ENCODE measurements at regions not wholly inside any gene's neighbourhood (a gene's known extent, or its start where the extent isn't known, plus 50 kb on each side); places are given as distances from the start of the nearest gene placed in this dataset.
"Not testable (repeated sequence)": the region's sequence is repeated elsewhere in the genome, so short reads cannot be mapped to it uniquely, and the experiment has no call there.

- Histone ChIP-seq H3K27me3 (ENCODE audit: insufficient read depth, low read length) (no peaks in the 10 kb centered on the region), H3K36me3 (ENCODE audit: insufficient read depth, low read length) (no peaks in the 10 kb centered on the region), H3K79me2 (ENCODE audit: control insufficient read depth, insufficient read depth, low read length, unreplicated experiment) (no peaks in the 10 kb centered on the region), H3K4me3 (ENCODE audit: low read depth, low read length) (no peak overlapping the region), H3K4me1 (ENCODE audit: control insufficient read depth, insufficient read depth, low read length, unreplicated experiment) (no peaks in the 10 kb centered on the region), H3K27ac (ENCODE audit: low read depth, low read length) (no peak overlapping the region), H2AFZ (ENCODE audit: low read length, unreplicated experiment) (no peak overlapping the region)
Measured at GRCh38 chrY:12492218-12492617, 208.8 kb upstream of the USP9Y start.

GRCh38 chrY:12496007-12496406, 205.0 kb upstream of the USP9Y start:
- Histone ChIP-seq H3K27ac (ENCODE audit: low read depth, low read length) (no peak overlapping the region), H2AFZ (ENCODE audit: low read length, unreplicated experiment) (no peak overlapping the region), H3K4me1 (ENCODE audit: control insufficient read depth, insufficient read depth, low read length, unreplicated experiment) (no peaks in the 10 kb centered on the region), H3K79me2 (ENCODE audit: control insufficient read depth, insufficient read depth, low read length, unreplicated experiment) (no peaks in the 10 kb centered on the region), H3K4me3 (ENCODE audit: low read depth, low read length) (no peak overlapping the region), H3K36me3 (ENCODE audit: insufficient read depth, low read length) (no peaks in the 10 kb centered on the region), H3K27me3 (ENCODE audit: insufficient read depth, low read length) (no peaks in the 10 kb centered on the region)

GRCh38 chrY:12500096-12500495, 200.9 kb upstream of the USP9Y start:
- Histone ChIP-seq H3K27ac (ENCODE audit: low read depth, low read length) (no peak overlapping the region), H3K36me3 (ENCODE audit: insufficient read depth, low read length) (no peaks in the 10 kb centered on the region), H2AFZ (ENCODE audit: low read length, unreplicated experiment) (no peak overlapping the region), H3K79me2 (ENCODE audit: control insufficient read depth, insufficient read depth, low read length, unreplicated experiment) (no peaks in the 10 kb centered on the region), H3K4me1 (ENCODE audit: control insufficient read depth, insufficient read depth, low read length, unreplicated experiment) (no peaks in the 10 kb centered on the region), H3K27me3 (ENCODE audit: insufficient read depth, low read length) (no peaks in the 10 kb centered on the region), H3K4me3 (ENCODE audit: low read depth, low read length) (no peak overlapping the region)

GRCh38 chrY:12504028-12504427, 197.0 kb upstream of the USP9Y start:
- not testable (repeated sequence) for H3K4me3 ChIP-seq (ENCODE audit: low read depth, low read length); H3K4me1 ChIP-seq (ENCODE audit: control insufficient read depth, insufficient read depth, low read length, unreplicated experiment); H3K27me3 ChIP-seq (ENCODE audit: insufficient read depth, low read length); H3K36me3 ChIP-seq (ENCODE audit: insufficient read depth, low read length); H2AFZ ChIP-seq (ENCODE audit: low read length, unreplicated experiment); H3K79me2 ChIP-seq (ENCODE audit: control insufficient read depth, insufficient read depth, low read length, unreplicated experiment); H3K27ac ChIP-seq (ENCODE audit: low read depth, low read length)

GRCh38 chrY:12517338-12517737, 183.7 kb upstream of the USP9Y start:
- Histone ChIP-seq H3K36me3 (ENCODE audit: insufficient read depth, low read length) (no peaks in the 10 kb centered on the region), H3K27me3 (ENCODE audit: insufficient read depth, low read length) (no peaks in the 10 kb centered on the region), H3K27ac (ENCODE audit: low read depth, low read length) (no peak overlapping the region), H3K79me2 (ENCODE audit: control insufficient read depth, insufficient read depth, low read length, unreplicated experiment) (no peaks in the 10 kb centered on the region), H2AFZ (ENCODE audit: low read length, unreplicated experiment) (no peak overlapping the region), H3K4me1 (ENCODE audit: control insufficient read depth, insufficient read depth, low read length, unreplicated experiment) (no peaks in the 10 kb centered on the region), H3K4me3 (ENCODE audit: low read depth, low read length) (no peak overlapping the region)

- no peaks in the 10 kb centered on the region for H3K4me1 ChIP-seq (ENCODE audit: control insufficient read depth, insufficient read depth, low read length, unreplicated experiment)
- no peak overlapping the region for H3K4me3 ChIP-seq (ENCODE audit: low read depth, low read length)
- no peak overlapping the region for H3K27ac ChIP-seq (ENCODE audit: low read depth, low read length)
- no peaks in the 10 kb centered on the region for H3K27me3 ChIP-seq (ENCODE audit: insufficient read depth, low read length)
- H3K36me3 ChIP-seq (ENCODE audit: insufficient read depth, low read length): no peaks in the 10 kb centered on the region
- H2AFZ ChIP-seq (ENCODE audit: low read length, unreplicated experiment): no peak overlapping the region
- H3K79me2 ChIP-seq (ENCODE audit: control insufficient read depth, insufficient read depth, low read length, unreplicated experiment): no peaks in the 10 kb centered on the region
Measured at GRCh38 chrY:12525206-12525605, 175.8 kb upstream of the USP9Y start.

- no peak overlapping the region for H3K27ac ChIP-seq (ENCODE audit: low read depth, low read length)
- H3K4me3 ChIP-seq (ENCODE audit: low read depth, low read length): no peak overlapping the region
- no peaks in the 10 kb centered on the region for H3K27me3 ChIP-seq (ENCODE audit: insufficient read depth, low read length)
- H3K79me2 ChIP-seq (ENCODE audit: control insufficient read depth, insufficient read depth, low read length, unreplicated experiment): no peaks in the 10 kb centered on the region
- H3K4me1 ChIP-seq (ENCODE audit: control insufficient read depth, insufficient read depth, low read length, unreplicated experiment): no peaks in the 10 kb centered on the region
- no peak overlapping the region for H2AFZ ChIP-seq (ENCODE audit: low read length, unreplicated experiment)
- H3K36me3 ChIP-seq (ENCODE audit: insufficient read depth, low read length): no peaks in the 10 kb centered on the region
Measured at GRCh38 chrY:12526362-12527063, 174.5 kb upstream of the USP9Y start.

GRCh38 chrY:12537226-12537854, 163.7 kb upstream of the USP9Y start:
- no peak overlapping the region for H3K27ac ChIP-seq (ENCODE audit: low read depth, low read length)
- no peak overlapping the region for H2AFZ ChIP-seq (ENCODE audit: low read length, unreplicated experiment)
- H3K4me3 ChIP-seq (ENCODE audit: low read depth, low read length): peak overlapping the region; percentile 62

GRCh38 chrY:12546746-12547420, 154.1 kb upstream of the USP9Y start:
- no peak overlapping the region for H3K4me3 ChIP-seq (ENCODE audit: low read depth, low read length)
- no peak overlapping the region for H2AFZ ChIP-seq (ENCODE audit: low read length, unreplicated experiment)
- H3K27ac ChIP-seq (ENCODE audit: low read depth, low read length): no peak overlapping the region
- H3K4me1 ChIP-seq (ENCODE audit: control insufficient read depth, insufficient read depth, low read length, unreplicated experiment): peaks cover 3% of the 10 kb centered on the region
- no peaks in the 10 kb centered on the region for H3K79me2 ChIP-seq (ENCODE audit: control insufficient read depth, insufficient read depth, low read length, unreplicated experiment)
- no peaks in the 10 kb centered on the region for H3K36me3 ChIP-seq (ENCODE audit: insufficient read depth, low read length)
- no peaks in the 10 kb centered on the region for H3K27me3 ChIP-seq (ENCODE audit: insufficient read depth, low read length)

More at GRCh38 chrY:12537226-12537854, 163.7 kb upstream of the USP9Y start:
- Histone ChIP-seq H3K27me3 (ENCODE audit: insufficient read depth, low read length) (no peaks in the 10 kb centered on the region), H3K79me2 (ENCODE audit: control insufficient read depth, insufficient read depth, low read length, unreplicated experiment) (no peaks in the 10 kb centered on the region), H3K4me1 (ENCODE audit: control insufficient read depth, insufficient read depth, low read length, unreplicated experiment) (no peaks in the 10 kb centered on the region), H3K36me3 (ENCODE audit: insufficient read depth, low read length) (no peaks in the 10 kb centered on the region)

GRCh38 chrY:12552471-12553283, 148.4 kb upstream of the USP9Y start:
- H3K36me3 ChIP-seq (ENCODE audit: insufficient read depth, low read length): no peaks in the 10 kb centered on the region
- no peaks in the 10 kb centered on the region for H3K79me2 ChIP-seq (ENCODE audit: control insufficient read depth, insufficient read depth, low read length, unreplicated experiment)
- no peak overlapping the region for H2AFZ ChIP-seq (ENCODE audit: low read length, unreplicated experiment)
- H3K27me3 ChIP-seq (ENCODE audit: insufficient read depth, low read length): no peaks in the 10 kb centered on the region
- peak overlapping the region; percentile 49 for H3K27ac ChIP-seq (ENCODE audit: low read depth, low read length)
- no peak overlapping the region for H3K4me3 ChIP-seq (ENCODE audit: low read depth, low read length)
- H3K4me1 ChIP-seq (ENCODE audit: control insufficient read depth, insufficient read depth, low read length, unreplicated experiment): peaks cover 47% of the 10 kb centered on the region
